Endothelial cell of umbilical vein (primary cell): ENCODE measurements at regions not wholly inside any gene's neighbourhood (a gene's known extent, or its start where the extent isn't known, plus 50 kb on each side); places are given as distances from the start of the nearest gene placed in this dataset.

ENCODE experiments used
- BruUV-seq: library from RNA; stranded (reverse); fragments of 400-500 nt; replicated peaks from 2 replicates; lab custom pipeline; 2021; lab: Mats Ljungman, UMichigan
- CTCF ChIA-PET: fragments of 300-600, 350-600 bp; sonication (Branson Sonifier 250); formaldehyde crosslinking; loops from one replicate; lab custom pipeline; 2021; ENCODE audit warnings: antibody characterized with exemption, inconsistent platforms; lab: Charles Lee
- POLR2A ChIA-PET: fragments of 300-600, 350-600 bp; sonication (Branson Sonifier 250); formaldehyde crosslinking; loops from one replicate; lab custom pipeline; 2021; ENCODE audit warnings: antibody characterized with exemption, inconsistent platforms; lab: Charles Lee
- DNase-seq: peaks from one replicate; pipeline ENCODE4 v3.0.0-alpha.2; 2011; ENCODE audit warnings: low read depth, low spot score
- FAIRE-seq: peaks from 2 replicates; lab custom pipeline; 2011; peaks lifted over from hg19 to GRCh38; lab: Jason Lieb, UNC
- H2AFZ ChIP-seq: 2 replicates; pipeline ENCODE4 v1.6.0; 2012; ENCODE audit warnings: low read depth, low read length, control low read depth, inconsistent platforms
- H3K27ac ChIP-seq: 2 replicates; pipeline ENCODE4 v1.5.1; 2011; ENCODE audit warnings: low read depth, mild to moderate bottlenecking, control low read depth, low read length, moderate library complexity; ENCODE audit not compliant: insufficient read depth
- H3K27me3 ChIP-seq, 2 experiments: 2 replicates each; pipeline versions ENCODE4 v1.6.0 to v1.6.1; 2011; ENCODE audit warnings: low read length in 2 of 2, mixed read lengths in 1 of 2; ENCODE audit not compliant: control insufficient read depth in 2 of 2, insufficient read depth in 2 of 2
- H3K36me3 ChIP-seq, 2 experiments: 2 replicates in 1 of 2; 3 replicates in 1 of 2; pipeline ENCODE4 v1.5.1; 2011; ENCODE audit warnings: low read length in 2 of 2, mild to moderate bottlenecking in 1 of 2, moderate library complexity in 1 of 2; ENCODE audit not compliant: control insufficient read depth in 2 of 2, insufficient read depth in 2 of 2; ENCODE audit errors: extremely low read depth in 1 of 2
- H3K4me1 ChIP-seq: 3 replicates; pipeline ENCODE4 v1.5.1; 2011; ENCODE audit warnings: mild to moderate bottlenecking, low read length; ENCODE audit not compliant: control insufficient read depth, insufficient read depth; ENCODE audit errors: extremely low read depth
- H3K4me2 ChIP-seq: 2 replicates; pipeline ENCODE4 v1.6.1; 2011; ENCODE audit warnings: low read length, control low read depth, mixed read lengths; ENCODE audit not compliant: insufficient read depth
- H3K4me3 ChIP-seq, 3 experiments: fragments of 200-600 bp in 1 of 3; sonication (generic), shearing (Covaris generic) in 1 of 3; replicated peaks in 1 of 3; 2 replicates each; pipeline ENCODE4 v1.5.1; 2011 to 2016; ENCODE audit warnings: control low read depth in 3 of 3, low read length in 3 of 3, mild to moderate bottlenecking in 2 of 3, inconsistent platforms in 1 of 3, low read depth in 1 of 3, moderate library complexity in 1 of 3; ENCODE audit not compliant: insufficient read depth in 1 of 3
- H3K79me2 ChIP-seq: 2 replicates; pipeline ENCODE4 v1.6.0; 2012; ENCODE audit warnings: low read length, inconsistent platforms; ENCODE audit not compliant: control insufficient read depth, insufficient read depth
- H3K9ac ChIP-seq: replicated peaks from 2 replicates; pipeline ENCODE3; 2011; ENCODE audit warnings: low read length, control low read depth; ENCODE audit not compliant: insufficient read depth; ENCODE audit errors: extremely low read depth
- H3K9me1 ChIP-seq: replicated peaks from 3 replicates; pipeline ENCODE4 v1.6.0; 2011; ENCODE audit warnings: mild to moderate bottlenecking, low read length; ENCODE audit not compliant: control insufficient read depth, insufficient read depth; ENCODE audit errors: extremely low read depth
- H3K9me3 ChIP-seq: replicated peaks from 2 replicates; pipeline ENCODE4 v1.5.1; 2012; ENCODE audit warnings: low read length, inconsistent platforms; ENCODE audit not compliant: control insufficient read depth, insufficient read depth
- H4K20me1 ChIP-seq: replicated peaks from 2 replicates; pipeline ENCODE3; 2011; ENCODE audit warnings: mild to moderate bottlenecking, low read length; ENCODE audit not compliant: control insufficient read depth, insufficient read depth; ENCODE audit errors: extremely low read depth
- EZH2 ChIP-seq: IDR thresholded peaks from 2 replicates; pipeline ENCODE4 v1.6.1; 2012; ENCODE audit warnings: borderline replicate concordance, low read depth, mild to moderate bottlenecking, moderate library complexity, low read length, inconsistent platforms; ENCODE audit not compliant: severe bottlenecking
- FOS ChIP-seq: IDR thresholded peaks from 2 replicates; pipeline ENCODE4 v1.6.1; 2011; ENCODE audit warnings: mild to moderate bottlenecking, low read length, moderate library complexity, borderline replicate concordance; ENCODE audit not compliant: insufficient read depth
- GATA2 ChIP-seq: IDR thresholded peaks from 2 replicates; pipeline ENCODE4 v1.7.0; 2011; ENCODE audit warnings: low read depth, mild to moderate bottlenecking, moderate library complexity, mixed read lengths, low read length; ENCODE audit not compliant: insufficient read length, insufficient read depth
- JUN ChIP-seq: IDR thresholded peaks from 2 replicates; pipeline ENCODE4 v1.6.1; 2011; ENCODE audit warnings: borderline replicate concordance, low read depth; ENCODE audit not compliant: insufficient read length, insufficient read depth
- MYC ChIP-seq: IDR thresholded peaks from one replicate; pipeline ENCODE4 v1.6.1; 2011; ENCODE audit warnings: mild to moderate bottlenecking, low read depth, low read length
- POLR2A ChIP-seq: IDR thresholded peaks from 2 replicates; pipeline ENCODE4 v1.6.1; 2012; ENCODE audit warnings: low read depth, mild to moderate bottlenecking, control low read depth, low read length
- POLR2AphosphoS5 ChIP-seq: IDR thresholded peaks from 2 replicates; pipeline ENCODE4 v1.6.1; 2012; ENCODE audit warnings: low read depth, mild to moderate bottlenecking, control low read depth, low read length, moderate library complexity; ENCODE audit not compliant: insufficient read depth
- dilution Hi-C: fragments of 300-500 bp; cut with MboI; formaldehyde crosslinking; loops from one replicate; pipeline ENCODE4 v1.15.0; 2019; ENCODE audit warnings: low sequenced_read_pairs; ENCODE audit not compliant: extremely low pct_ligation_motif_present
- intact Hi-C: fragments of 100-400 bp; cut with micrococcal nuclease; formaldehyde crosslinking; loops from one replicate; pipeline ENCODE4 v1.10.0; 2022
- TF ChIP-seq, protein P1 (sequence below), 2 donors: IDR thresholded peaks; 1 replicate in 1 of 2; 2 replicates in 1 of 2; pipeline ENCODE4 v1.5.1; 2011; ENCODE audit warnings: low read length in 2 of 2, mild to moderate bottlenecking in 2 of 2, moderate library complexity in 2 of 2, control low read depth in 1 of 2, inconsistent platforms in 1 of 2, low read depth in 1 of 2; ENCODE audit not compliant: insufficient read depth in 1 of 2; ENCODE audit errors: extremely low read depth in 1 of 2
- TF ChIP-seq, protein P2 (sequence below): IDR thresholded peaks from 2 replicates; pipeline ENCODE4 v1.6.1; 2011; ENCODE audit not compliant: insufficient read depth, insufficient read length

DNA sequence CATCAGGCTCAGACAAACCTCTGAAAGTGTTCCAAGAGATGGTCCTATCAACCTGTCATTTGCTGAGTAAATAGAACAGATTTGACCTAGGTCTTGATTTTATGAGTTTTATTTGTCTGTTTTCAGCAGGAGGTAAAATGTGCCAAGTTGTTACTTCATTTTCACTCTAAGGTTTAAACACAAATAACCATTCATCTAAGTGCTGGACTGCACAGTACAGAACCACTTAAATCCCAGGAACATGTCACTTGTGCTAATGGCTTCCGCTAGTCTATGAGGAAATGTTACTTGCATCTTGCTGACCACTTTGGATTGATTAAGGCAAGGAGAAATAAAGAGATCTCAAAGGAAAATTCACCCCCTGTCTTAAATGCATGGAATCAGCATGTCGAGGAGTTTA is 660.7 kb downstream of the SMARCA1 start:
- FAIRE-seq (no peak), DNase-seq (no peak)
- intact Hi-C loops, result no loop called here
- POLR2A ChIA-PET, result no interaction called here
- Histone ChIP-seq H3K27ac (no peak overlapping the region), H3K4me3 (no peak overlapping the region), H3K79me2 (no peaks in the 10 kb centered on the region), H3K4me1 (no peaks in the 10 kb centered on the region), H3K9me3 (no peaks in the 10 kb centered on the region), H2AFZ (no peak overlapping the region), H3K4me2 (no peak overlapping the region), H3K27me3 (no peaks in the 10 kb centered on the region), H3K9ac (no peak overlapping the region), H4K20me1 (no peaks in the 10 kb centered on the region), H3K9me1 (no peaks in the 10 kb centered on the region), H3K36me3 (no peaks in the 10 kb centered on the region)
- TF ChIP-seq GATA2, result no peak
- TF ChIP-seq MYC, result no peak
- TF ChIP-seq POLR2AphosphoS5, result no peak
- no peak for TF ChIP-seq JUN
- no peak for TF ChIP-seq FOS
- TF ChIP-seq POLR2A, result no peak
- TF ChIP-seq EZH2, result no peak
- TF ChIP-seq, protein P1, sequence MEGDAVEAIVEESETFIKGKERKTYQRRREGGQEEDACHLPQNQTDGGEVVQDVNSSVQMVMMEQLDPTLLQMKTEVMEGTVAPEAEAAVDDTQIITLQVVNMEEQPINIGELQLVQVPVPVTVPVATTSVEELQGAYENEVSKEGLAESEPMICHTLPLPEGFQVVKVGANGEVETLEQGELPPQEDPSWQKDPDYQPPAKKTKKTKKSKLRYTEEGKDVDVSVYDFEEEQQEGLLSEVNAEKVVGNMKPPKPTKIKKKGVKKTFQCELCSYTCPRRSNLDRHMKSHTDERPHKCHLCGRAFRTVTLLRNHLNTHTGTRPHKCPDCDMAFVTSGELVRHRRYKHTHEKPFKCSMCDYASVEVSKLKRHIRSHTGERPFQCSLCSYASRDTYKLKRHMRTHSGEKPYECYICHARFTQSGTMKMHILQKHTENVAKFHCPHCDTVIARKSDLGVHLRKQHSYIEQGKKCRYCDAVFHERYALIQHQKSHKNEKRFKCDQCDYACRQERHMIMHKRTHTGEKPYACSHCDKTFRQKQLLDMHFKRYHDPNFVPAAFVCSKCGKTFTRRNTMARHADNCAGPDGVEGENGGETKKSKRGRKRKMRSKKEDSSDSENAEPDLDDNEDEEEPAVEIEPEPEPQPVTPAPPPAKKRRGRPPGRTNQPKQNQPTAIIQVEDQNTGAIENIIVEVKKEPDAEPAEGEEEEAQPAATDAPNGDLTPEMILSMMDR (IDR thresholded peaks at IDR 0.05; ENCODE audit: extremely low read depth in 1 of 2, insufficient read depth in 1 of 2, low read depth in 1 of 2, low read length in 2 of 2), result no peak
- TF ChIP-seq, protein P2, sequence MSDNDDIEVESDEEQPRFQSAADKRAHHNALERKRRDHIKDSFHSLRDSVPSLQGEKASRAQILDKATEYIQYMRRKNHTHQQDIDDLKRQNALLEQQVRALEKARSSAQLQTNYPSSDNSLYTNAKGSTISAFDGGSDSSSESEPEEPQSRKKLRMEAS, result no peak
- no TSS peak for BruUV-seq
- dilution Hi-C loops, result no loop called here
- CTCF ChIA-PET, result no interaction called here
